CD1c-positive myeloid dendritic cell (primary cell): ENCODE measurements at regions not wholly inside any gene's neighbourhood (a gene's known extent, or its start where the extent isn't known, plus 50 kb on each side); places are given as distances from the start of the nearest gene placed in this dataset.
"Not testable (repeated sequence)": the region's sequence is repeated elsewhere in the genome, so short reads cannot be mapped to it uniquely, and the experiment has no call there.

Source experiments
- DNase-seq: peaks from one replicate; pipeline ENCODE4 v3.0.0-alpha.2; 2016; ENCODE audit errors: extremely low spot score

- no peak for DNase-seq
Measured at GRCh38 chr22:23500508-23501260, 79.4 kb downstream of the IGLL1 start.

GRCh38 chr22:23499845-23500500 lies 80.1 kb downstream of the IGLL1 start:
- no peak for DNase-seq

GRCh38 chr22:23498811-23499798 lies 81.0 kb downstream of the IGLL1 start:
- no peak for DNase-seq

GRCh38 chr22:23497889-23498288 lies 82.2 kb downstream of the IGLL1 start:
- not testable (repeated sequence) for DNase-seq

GRCh38 chr22:23497016-23497885 lies 82.8 kb downstream of the IGLL1 start:
- DNase-seq: no peak

GRCh38 chr22:23496445-23496833 lies 83.7 kb downstream of the IGLL1 start:
- DNase-seq: no peak

GRCh38 chr22:23495614-23496444 lies 84.3 kb downstream of the IGLL1 start:
- no peak for DNase-seq

GRCh38 chr22:23494930-23495266 lies 85.2 kb downstream of the IGLL1 start:
- no peak for DNase-seq

- no peak for DNase-seq
Measured at GRCh38 chr22:23485490-23485889, 94.6 kb downstream of the IGLL1 start.

GRCh38 chr22:23484651-23485050 lies 95.4 kb downstream of the IGLL1 start:
- DNase-seq: no peak

GRCh38 chr22:23481369-23481768 lies 98.7 kb downstream of the IGLL1 start:
- no peak for DNase-seq

- no peak for DNase-seq
Measured at GRCh38 chr22:23478175-23478574, 101.9 kb downstream of the IGLL1 start.

- DNase-seq: not testable (repeated sequence)
Measured at GRCh38 chr22:23474531-23474930, 105.6 kb downstream of the IGLL1 start.

GRCh38 chr22:23473901-23474300 lies 106.2 kb downstream of the IGLL1 start:
- no peak for DNase-seq

GRCh38 chr22:23472376-23472775 lies 107.7 kb downstream of the IGLL1 start:
- not testable (repeated sequence) for DNase-seq

GRCh38 chr22:23471698-23472097 lies 108.4 kb downstream of the IGLL1 start:
- DNase-seq: no peak

GRCh38 chr22:23470811-23471389 lies 109.2 kb downstream of the IGLL1 start:
- no peak for DNase-seq

- no peak for DNase-seq
Measured at GRCh38 chr22:23467721-23468294, 112.3 kb downstream of the IGLL1 start.

GRCh38 chr22:23466351-23466750 lies 113.7 kb downstream of the IGLL1 start:
- no peak for DNase-seq

GRCh38 chr22:23464796-23465195 lies 115.3 kb downstream of the IGLL1 start:
- DNase-seq: not testable (repeated sequence)
